ENCODE measurements at regions not wholly inside any gene's neighbourhood (a gene's known extent, or its start where the extent isn't known, plus 50 kb on each side); places are given as distances from the start of the nearest gene placed in this dataset.

- no peaks in the 10 kb centered on the region for H3K27me3 ChIP-seq (ENCODE audit: control insufficient read depth, insufficient read depth, low read length)
- DNase-seq (ENCODE audit: low read depth, low spot score): no peak
- no CpG with 5 or more reads among the region's 7 CpGs for WGBS (ENCODE audit: insufficient coverage, insufficient read length)
These were observed 363.9 kb upstream of the TNRC6C start for GRCh38 chr17:77594416-77595209.

GRCh38 chr17:77596491-77597417, 361.7 kb upstream of the TNRC6C start:
- no CpG with 5 or more reads among the region's 22 CpGs for WGBS (ENCODE audit: insufficient coverage, insufficient read length)

More at GRCh38 chr17:77594416-77595209, 363.9 kb upstream of the TNRC6C start:
- no peak overlapping the region for H3K4me3 ChIP-seq (ENCODE audit: low read length)
- no peaks in the 10 kb centered on the region for H3K36me3 ChIP-seq (ENCODE audit: control insufficient read depth, insufficient read depth, low read length)
- no peaks in the 10 kb centered on the region for H3K9me3 ChIP-seq (ENCODE audit: control insufficient read depth, insufficient read depth, low read length)
- no peak overlapping the region for H3K27ac ChIP-seq (ENCODE audit: low read length)
- peaks cover 1% of the 10 kb centered on the region; the same call in 1 of the 2 replicates for H3K4me1 ChIP-seq (ENCODE audit: control insufficient read depth, insufficient read depth, low read length)

GRCh38 chr17:77597418-77598240, 360.9 kb upstream of the TNRC6C start:
- no peak for DNase-seq (ENCODE audit: low read depth, low spot score)
- Histone ChIP-seq H3K9me3 (ENCODE audit: control insufficient read depth, insufficient read depth, low read length) (no peaks in the 10 kb centered on the region), H3K27ac (ENCODE audit: low read length) (no peak overlapping the region), H3K36me3 (ENCODE audit: control insufficient read depth, insufficient read depth, low read length) (no peaks in the 10 kb centered on the region), H3K4me1 (ENCODE audit: control insufficient read depth, insufficient read depth, low read length) (peaks cover 1% of the 10 kb centered on the region; the same call in 1 of the 2 replicates), H3K4me3 (ENCODE audit: low read length) (no peak overlapping the region), H3K27me3 (ENCODE audit: control insufficient read depth, insufficient read depth, low read length) (no peaks in the 10 kb centered on the region)
- WGBS (ENCODE audit: insufficient coverage, insufficient read length): no CpG with 5 or more reads among the region's 19 CpGs

More at GRCh38 chr17:77596491-77597417, 361.7 kb upstream of the TNRC6C start:
- no peak for DNase-seq (ENCODE audit: low read depth, low spot score)
- Histone ChIP-seq H3K36me3 (ENCODE audit: control insufficient read depth, insufficient read depth, low read length) (no peaks in the 10 kb centered on the region), H3K4me1 (ENCODE audit: control insufficient read depth, insufficient read depth, low read length) (peaks cover 1% of the 10 kb centered on the region; the same call in 1 of the 2 replicates), H3K4me3 (ENCODE audit: low read length) (no peak overlapping the region), H3K9me3 (ENCODE audit: control insufficient read depth, insufficient read depth, low read length) (no peaks in the 10 kb centered on the region), H3K27ac (ENCODE audit: low read length) (no peak overlapping the region), H3K27me3 (ENCODE audit: control insufficient read depth, insufficient read depth, low read length) (no peaks in the 10 kb centered on the region)

GRCh38 chr17:77598241-77598620, 360.3 kb upstream of the TNRC6C start:
- no CpG with 5 or more reads among the region's 4 CpGs for WGBS (ENCODE audit: insufficient coverage, insufficient read length)
- DNase-seq (ENCODE audit: low read depth, low spot score): no peak
- H3K4me3 ChIP-seq (ENCODE audit: low read length): no peak overlapping the region
- no peaks in the 10 kb centered on the region for H3K36me3 ChIP-seq (ENCODE audit: control insufficient read depth, insufficient read depth, low read length)
- no peaks in the 10 kb centered on the region for H3K27me3 ChIP-seq (ENCODE audit: control insufficient read depth, insufficient read depth, low read length)
- H3K4me1 ChIP-seq (ENCODE audit: control insufficient read depth, insufficient read depth, low read length): peaks cover 1% of the 10 kb centered on the region; the same call in 1 of the 2 replicates
- H3K9me3 ChIP-seq (ENCODE audit: control insufficient read depth, insufficient read depth, low read length): no peaks in the 10 kb centered on the region
- no peak overlapping the region for H3K27ac ChIP-seq (ENCODE audit: low read length)

- no peaks in the 10 kb centered on the region for H3K36me3 ChIP-seq (ENCODE audit: control insufficient read depth, insufficient read depth, low read length)
- H3K27ac ChIP-seq (ENCODE audit: low read length): no peak overlapping the region
- H3K4me3 ChIP-seq (ENCODE audit: low read length): no peak overlapping the region
- no peak for DNase-seq (ENCODE audit: low read depth, low spot score)
- H3K4me1 ChIP-seq (ENCODE audit: control insufficient read depth, insufficient read depth, low read length): peaks cover 1% of the 10 kb centered on the region; the same call in 1 of the 2 replicates
- H3K27me3 ChIP-seq (ENCODE audit: control insufficient read depth, insufficient read depth, low read length): no peaks in the 10 kb centered on the region
- H3K9me3 ChIP-seq (ENCODE audit: control insufficient read depth, insufficient read depth, low read length): no peaks in the 10 kb centered on the region
These were observed 358.8 kb upstream of the TNRC6C start for GRCh38 chr17:77599699-77600098.

- no CpG with 5 or more reads among the region's 9 CpGs for WGBS (ENCODE audit: insufficient coverage, insufficient read length)
- Histone ChIP-seq H3K9me3 (ENCODE audit: control insufficient read depth, insufficient read depth, low read length) (no peaks in the 10 kb centered on the region), H3K27me3 (ENCODE audit: control insufficient read depth, insufficient read depth, low read length) (no peaks in the 10 kb centered on the region), H3K27ac (ENCODE audit: low read length) (no peak overlapping the region), H3K4me1 (ENCODE audit: control insufficient read depth, insufficient read depth, low read length) (peaks cover 1% of the 10 kb centered on the region; the same call in 1 of the 2 replicates), H3K4me3 (ENCODE audit: low read length) (no peak overlapping the region), H3K36me3 (ENCODE audit: control insufficient read depth, insufficient read depth, low read length) (no peaks in the 10 kb centered on the region)
- no peak for DNase-seq (ENCODE audit: low read depth, low spot score)
These were observed 358.2 kb upstream of the TNRC6C start for GRCh38 chr17:77600346-77600745.

GRCh38 chr17:77601054-77601979, 357.2 kb upstream of the TNRC6C start:
- no peak overlapping the region for H3K4me3 ChIP-seq (ENCODE audit: low read length)
- H3K27me3 ChIP-seq (ENCODE audit: control insufficient read depth, insufficient read depth, low read length): no peaks in the 10 kb centered on the region
- WGBS (ENCODE audit: insufficient coverage, insufficient read length): no CpG with 5 or more reads among the region's 18 CpGs
- H3K27ac ChIP-seq (ENCODE audit: low read length): no peak overlapping the region
- no peak for DNase-seq (ENCODE audit: low read depth, low spot score)
- no peaks in the 10 kb centered on the region for H3K36me3 ChIP-seq (ENCODE audit: control insufficient read depth, insufficient read depth, low read length)
- H3K4me1 ChIP-seq (ENCODE audit: control insufficient read depth, insufficient read depth, low read length): peaks cover 1% of the 10 kb centered on the region; the same call in 1 of the 2 replicates
- no peaks in the 10 kb centered on the region for H3K9me3 ChIP-seq (ENCODE audit: control insufficient read depth, insufficient read depth, low read length)

- Histone ChIP-seq H3K9me3 (ENCODE audit: control insufficient read depth, insufficient read depth, low read length) (no peaks in the 10 kb centered on the region), H3K27ac (ENCODE audit: low read length) (no peak overlapping the region), H3K36me3 (ENCODE audit: control insufficient read depth, insufficient read depth, low read length) (no peaks in the 10 kb centered on the region), H3K4me1 (ENCODE audit: control insufficient read depth, insufficient read depth, low read length) (no peaks in the 10 kb centered on the region), H3K27me3 (ENCODE audit: control insufficient read depth, insufficient read depth, low read length) (no peaks in the 10 kb centered on the region), H3K4me3 (ENCODE audit: low read length) (no peak overlapping the region)
- no peak for DNase-seq (ENCODE audit: low read depth, low spot score)
- no CpG with 5 or more reads among the region's 11 CpGs for WGBS (ENCODE audit: insufficient coverage, insufficient read length)
These were observed 356.3 kb upstream of the TNRC6C start for GRCh38 chr17:77602062-77602746.

Data from iPS DF 6.9 (cell line).